Hypothalamus (tissue), 51 donors: ENCODE measurements at regions not wholly inside any gene's neighbourhood (a gene's known extent, or its start where the extent isn't known, plus 50 kb on each side); places are given as distances from the start of the nearest gene placed in this dataset.

ENCODE experiments used
- DNase-seq, 51 donors: peaks; one replicate each; lab custom pipeline; 2025; lab: John Stamatoyannopoulos, UW

- no peak for DNase-seq
These were observed 82.0 kb upstream of the EEA1 start for GRCh38 chr12:93011100-93011499.

DNA sequence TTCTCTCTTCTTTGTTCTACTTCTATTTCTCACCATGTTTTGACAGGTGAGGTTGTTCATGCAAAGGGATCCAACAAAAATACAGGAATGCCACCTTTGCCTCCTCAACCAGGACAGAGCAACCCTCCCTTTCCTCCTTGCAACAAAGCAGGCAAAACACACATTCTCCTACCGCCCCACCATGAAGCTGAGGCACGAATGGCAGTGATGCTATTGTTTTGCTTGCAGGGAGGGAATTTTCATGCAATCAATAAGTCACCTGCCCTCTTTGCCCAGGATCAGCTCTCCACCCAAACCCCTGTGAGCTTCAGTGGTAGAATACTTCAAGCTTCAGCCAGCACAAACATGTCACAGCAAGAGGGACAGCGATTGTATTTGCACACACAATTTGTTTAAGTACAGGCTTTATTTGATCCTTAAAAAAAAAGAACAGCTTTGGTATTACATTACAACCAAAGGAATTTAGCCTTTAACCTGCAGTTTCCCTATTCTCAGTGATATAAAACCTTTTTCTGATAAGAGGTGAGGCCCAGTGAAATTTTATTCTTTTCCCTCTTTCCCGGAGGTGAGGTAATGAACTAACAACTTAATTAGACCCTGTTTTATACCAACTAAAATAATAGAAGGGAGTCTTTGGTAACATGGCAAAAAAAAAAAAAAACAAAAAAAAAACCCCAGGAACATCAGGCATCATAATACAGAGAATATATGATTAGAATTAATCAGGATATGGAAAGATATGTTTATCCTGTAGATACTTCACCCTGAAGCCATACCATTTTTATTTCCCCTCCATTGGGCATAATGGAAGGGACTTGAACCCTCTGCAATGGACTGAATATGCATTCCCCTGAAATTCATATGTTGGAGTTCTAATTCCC, 87.0 kb upstream of the EEA1 start:
- DNase-seq, result no peak

GRCh38 chr12:93016752-93017350, 87.8 kb upstream of the EEA1 start:
- peak in 19 of 51 donors; percentile 2 to 62 (median 12) for DNase-seq

DNA sequence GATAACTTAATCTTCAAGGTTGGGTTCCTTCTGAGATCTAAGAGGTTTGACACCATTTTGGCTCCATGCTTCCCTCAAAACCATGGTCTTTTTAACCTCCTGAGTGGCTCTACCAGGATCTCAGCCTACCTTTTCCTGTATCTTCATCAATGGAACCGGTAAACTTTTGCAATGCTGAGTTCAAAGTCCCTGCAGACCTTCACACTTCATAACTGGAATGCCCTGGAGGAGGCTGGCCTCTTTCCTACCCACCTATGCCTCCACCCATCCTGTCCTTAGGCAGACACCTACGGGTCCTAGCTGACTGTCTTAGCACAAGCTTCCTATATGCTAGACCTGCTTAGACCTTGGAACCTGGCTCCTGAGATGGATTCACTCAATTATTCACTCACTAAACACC, 89.5 kb upstream of the EEA1 start:
- no peak for DNase-seq

GRCh38 chr12:93019212-93019927, 90.3 kb upstream of the EEA1 start:
- DNase-seq, result no peak

- DNase-seq, result peak in 3 of 51 donors; percentile 1
These were observed 91.0 kb upstream of the EEA1 start for GRCh38 chr12:93019975-93020630.

- DNase-seq, result no peak
These were observed 91.8 kb upstream of the EEA1 start for GRCh38 chr12:93020631-93021597.

DNA sequence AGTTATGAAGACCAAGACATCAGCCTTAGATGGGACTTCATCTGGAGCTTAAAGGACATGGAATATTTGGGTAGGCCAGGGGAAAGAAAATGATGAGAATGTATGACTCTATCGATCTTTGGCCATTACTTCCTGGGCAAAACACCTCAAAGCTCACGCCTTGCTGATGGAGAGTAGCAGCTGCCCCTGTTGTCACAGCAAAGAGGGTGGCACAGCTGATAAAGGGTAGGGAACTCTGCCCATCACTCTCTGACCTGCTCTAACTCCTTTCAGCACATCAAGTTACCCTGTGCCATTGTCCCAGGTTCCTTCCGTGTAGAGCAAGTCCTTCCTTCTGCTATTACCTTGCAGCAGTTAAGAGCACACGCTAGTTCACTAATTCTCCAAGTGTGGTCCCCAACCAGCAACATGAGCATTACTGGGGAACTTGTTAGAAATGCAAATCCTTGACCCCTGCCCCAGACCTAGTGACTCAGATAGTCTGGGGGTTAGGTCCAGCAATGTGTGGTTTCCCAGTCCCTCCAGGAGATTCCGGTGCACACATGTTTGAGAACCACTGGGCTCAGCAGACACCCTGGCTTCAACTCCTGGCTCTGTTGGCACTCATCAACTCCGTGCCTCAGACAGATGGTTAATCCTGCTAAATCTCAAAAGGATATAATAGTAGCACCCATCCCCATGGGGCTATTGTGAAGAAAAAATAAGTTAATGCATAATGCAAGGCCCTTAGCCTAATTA, 93.7 kb upstream of the EEA1 start:
- DNase-seq, result no peak

DNA sequence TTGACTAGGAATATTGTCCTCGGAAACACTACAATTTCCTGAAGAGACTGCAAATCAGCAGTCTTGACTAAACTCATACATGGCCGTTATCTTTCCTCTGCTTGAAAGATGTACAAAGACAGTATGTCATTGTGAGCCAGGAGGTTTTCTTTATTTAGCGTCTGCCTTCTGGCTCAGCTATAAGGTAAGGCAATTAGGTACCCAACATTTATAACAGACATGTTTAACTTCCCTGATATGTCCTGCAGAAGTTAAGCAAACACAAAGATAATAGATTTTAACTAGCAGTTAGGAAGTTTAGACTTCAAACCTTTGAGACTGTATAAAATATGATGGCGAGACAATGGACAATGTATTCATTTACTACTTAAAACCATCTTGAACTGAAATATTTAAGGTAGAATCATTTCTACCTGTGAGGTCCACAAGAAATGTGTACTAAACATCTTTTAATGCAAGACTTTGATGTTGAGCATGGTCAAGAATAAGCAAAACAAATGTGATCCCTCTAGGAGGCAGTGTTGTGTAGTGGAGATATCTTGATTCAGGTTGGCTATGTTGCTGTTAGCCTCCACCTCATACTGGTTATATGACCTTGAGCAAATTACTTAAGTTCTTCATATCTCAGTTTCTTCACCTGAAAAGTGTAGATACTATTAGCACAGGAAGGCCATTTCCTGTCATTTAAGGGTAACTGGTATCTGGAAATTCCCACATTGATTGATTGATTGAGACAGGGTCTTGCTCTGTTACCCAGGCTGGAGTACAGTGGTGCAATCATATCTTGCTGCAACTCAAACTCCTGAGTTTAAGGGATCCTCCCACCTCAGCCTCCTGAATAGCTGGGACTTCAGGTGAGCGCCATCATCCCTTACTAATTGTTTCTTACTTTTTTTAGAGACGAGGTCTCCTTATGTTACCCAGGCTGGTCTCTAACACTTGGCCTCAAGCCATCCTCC, 96.3 kb upstream of the EEA1 start:
- DNase-seq, result no peak

DNA sequence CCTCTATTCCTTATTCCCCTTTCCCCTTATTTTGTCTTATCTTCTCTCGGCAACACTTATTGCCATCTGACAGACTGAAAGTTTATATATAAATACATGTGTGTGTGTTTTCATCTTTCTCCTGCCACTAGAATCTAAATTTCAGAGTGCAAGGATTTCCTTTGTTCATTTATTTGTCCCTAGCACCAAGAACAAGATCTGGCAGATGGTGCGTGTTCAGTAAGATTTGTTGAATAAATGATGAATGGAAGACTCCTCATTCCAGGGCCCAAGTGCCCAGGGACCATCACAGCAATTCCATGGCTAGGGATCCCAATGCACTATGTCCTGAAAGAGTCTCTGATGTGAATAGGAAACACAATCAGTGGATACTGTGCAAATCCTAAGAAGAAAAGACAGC, 97.9 kb upstream of the EEA1 start:
- DNase-seq, result no peak

DNA sequence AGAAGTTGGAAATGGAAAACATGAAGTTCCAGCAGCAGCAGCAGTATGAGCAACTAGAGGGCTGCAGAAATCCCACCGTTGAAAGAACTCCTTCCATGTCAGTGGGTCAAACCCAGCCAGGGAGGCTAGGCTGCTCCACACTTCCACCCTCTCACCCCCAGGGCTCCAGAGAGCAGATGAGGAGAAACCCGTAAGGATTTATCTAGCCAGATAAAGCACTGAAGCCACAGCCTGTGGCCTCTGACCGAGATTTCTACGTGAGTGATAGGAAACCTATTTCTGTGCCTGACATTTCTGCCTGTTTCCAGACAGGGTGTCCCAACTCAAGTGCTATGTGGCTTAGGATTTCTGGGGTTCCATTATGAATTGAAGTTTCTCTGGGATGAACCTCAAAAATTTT, 100.0 kb upstream of the EEA1 start:
- DNase-seq, result no peak

DNA sequence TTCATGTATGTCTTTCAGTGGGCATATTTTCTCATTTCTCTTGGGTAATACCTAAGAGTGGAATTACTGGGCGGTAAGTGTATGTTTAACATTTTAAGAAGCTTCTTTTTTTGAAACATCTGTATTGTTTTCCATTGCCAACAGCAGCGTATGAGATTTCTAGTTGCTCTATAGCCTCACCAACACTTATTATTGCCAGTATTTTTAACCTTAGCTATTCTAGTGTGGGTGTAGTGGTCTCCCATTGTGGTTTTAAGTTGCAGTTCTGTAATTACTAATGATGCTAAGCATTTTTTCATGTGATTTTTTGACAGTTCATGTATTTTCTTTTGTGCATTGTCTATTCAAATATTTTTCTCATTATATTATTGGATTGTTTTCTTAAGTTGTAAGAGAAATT, 101.9 kb upstream of the EEA1 start:
- no peak for DNase-seq

- DNase-seq, result no peak
These were observed 103.7 kb upstream of the EEA1 start for GRCh38 chr12:93032758-93033157.

GRCh38 chr12:93033948-93034347, 104.9 kb upstream of the EEA1 start:
- no peak for DNase-seq

- DNase-seq, result no peak
These were observed 110.0 kb upstream of the EEA1 start for GRCh38 chr12:93039062-93039461.

DNA sequence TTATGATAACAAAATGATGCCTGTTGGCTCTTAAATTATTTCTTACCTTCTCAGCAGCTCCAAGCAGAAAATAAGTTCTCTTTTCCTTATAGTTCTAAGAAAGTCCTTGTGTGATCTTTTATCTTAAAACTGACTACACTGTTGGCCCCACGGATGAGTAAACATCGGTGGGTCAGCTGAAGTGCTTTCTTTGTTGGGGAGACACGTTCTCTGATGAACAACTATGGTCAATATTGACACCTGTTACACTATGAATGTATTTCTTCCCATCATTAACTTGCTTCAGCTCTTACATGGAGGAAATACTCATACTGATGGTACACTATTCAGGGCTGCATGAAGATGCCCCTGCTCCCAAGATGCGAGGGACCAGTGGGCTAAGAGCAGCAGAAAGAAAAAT, 110.8 kb upstream of the EEA1 start:
- DNase-seq, result no peak

- DNase-seq, result no peak
These were observed 111.3 kb upstream of the EEA1 start for GRCh38 chr12:93040367-93040766.

DNA sequence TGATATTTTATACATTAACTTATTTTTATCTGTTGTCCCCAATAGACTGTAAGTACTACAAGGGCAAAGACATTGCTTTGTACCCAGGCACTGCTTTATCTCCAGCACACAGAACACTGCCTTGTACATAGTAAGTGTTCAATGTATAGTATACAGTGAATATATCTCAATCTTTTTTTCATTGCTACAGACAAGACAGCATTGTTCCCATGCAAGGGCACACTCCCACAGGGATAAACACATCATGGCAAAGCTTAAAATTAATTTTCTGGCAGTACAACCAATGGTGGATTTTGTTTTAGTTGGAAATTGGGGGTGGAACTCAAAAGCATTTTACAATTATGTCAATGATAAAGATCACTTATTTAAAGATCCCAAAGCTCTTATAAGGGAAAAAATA, 112.3 kb upstream of the EEA1 start:
- no peak for DNase-seq
